HepG2 (cell line): ENCODE measurements at regions not wholly inside any gene's neighbourhood (a gene's known extent, or its start where the extent isn't known, plus 50 kb on each side); places are given as distances from the start of the nearest gene placed in this dataset.

ENCODE experiments used
- ASH2L ChIP-seq: fragments of 300-600, 200-600 bp; sonication (generic); IDR thresholded peaks from 2 replicates; pipeline ENCODE4 v1.7.0; 2017; ENCODE audit warnings: low read depth, mild to moderate bottlenecking, moderate library complexity, mixed read lengths, low read length; ENCODE audit not compliant: insufficient read length
- BORCS8-MEF2B ChIP-seq: sonication (generic); formaldehyde crosslinking; IDR thresholded peaks from 2 replicates; pipeline ENCODE4 v1.8.0; 2022; ENCODE audit warnings: mild to moderate bottlenecking, missing genetic modification reagents
- GZF1 ChIP-seq: sonication (generic); formaldehyde crosslinking; IDR thresholded peaks from 2 replicates; pipeline ENCODE4 v1.5.1; 2020; ENCODE audit warnings: mild to moderate bottlenecking, missing genetic modification reagents
- HDAC1 ChIP-seq: sonication (generic); formaldehyde crosslinking; IDR thresholded peaks from 2 replicates; pipeline ENCODE4 v1.5.1; 2020; ENCODE audit warnings: mild to moderate bottlenecking, missing genetic modification reagents
- KDM3A ChIP-seq: IDR thresholded peaks from 2 replicates; pipeline ENCODE4 v1.6.1; 2018; ENCODE audit warnings: low read depth, missing compliant biosample characterization
- RBFOX2 ChIP-seq: fragments of 200-400 bp; formaldehyde crosslinking; IDR thresholded peaks from 2 replicates; pipeline ENCODE4 v1.6.1; 2017; ENCODE audit warnings: low read depth, mild to moderate bottlenecking, low read length
- SP2 ChIP-seq: sonication (generic); formaldehyde crosslinking; IDR thresholded peaks from 2 replicates; pipeline ENCODE4 v1.5.1; 2020; ENCODE audit warnings: mild to moderate bottlenecking, missing genetic modification reagents
- TAF15 ChIP-seq: fragments of 200-400 bp; formaldehyde crosslinking; IDR thresholded peaks from one replicate; pipeline ENCODE4 v1.6.1; 2018; ENCODE audit warnings: mild to moderate bottlenecking, low read depth, low read length; ENCODE audit not compliant: poor library complexity, severe bottlenecking
- TCF12 ChIP-seq, 2 experiments: fragments of 450-650 bp in 1 of 2; sonication (generic) in 1 of 2; formaldehyde crosslinking in 1 of 2; IDR thresholded peaks; 2 replicates each; pipeline versions ENCODE4 v1.6.1 to v1.8.0; 2017 to 2022; ENCODE audit warnings: antibody characterized with exemption in 1 of 2, mild to moderate bottlenecking in 1 of 2, missing genetic modification reagents in 1 of 2, moderate library complexity in 1 of 2
- THYN1 ChIP-seq: sonication (generic); formaldehyde crosslinking; IDR thresholded peaks from 2 replicates; pipeline ENCODE4 v1.8.1; 2023; ENCODE audit warnings: low read depth, mild to moderate bottlenecking, moderate library complexity, missing genetic modification reagents, borderline replicate concordance
- TOE1 ChIP-seq: sonication (generic); formaldehyde crosslinking; IDR thresholded peaks from 2 replicates; pipeline ENCODE4 v1.4.0; 2020; ENCODE audit warnings: mild to moderate bottlenecking, missing genetic modification reagents
- ZEB1 ChIP-seq: IDR thresholded peaks from 2 replicates; pipeline ENCODE4 v1.6.1; 2012; ENCODE audit warnings: mild to moderate bottlenecking, low read depth, inconsistent platforms; ENCODE audit not compliant: insufficient replicate concordance
- ZFP36L1 ChIP-seq: sonication (generic); formaldehyde crosslinking; IDR thresholded peaks from 2 replicates; pipeline ENCODE4 v1.8.0; 2022; ENCODE audit warnings: mild to moderate bottlenecking, missing genetic modification reagents, moderate library complexity
- ZNF251 ChIP-seq: sonication (generic); formaldehyde crosslinking; IDR thresholded peaks from 2 replicates; pipeline ENCODE4 v1.9.0; 2021; ENCODE audit warnings: mild to moderate bottlenecking, missing genetic modification reagents
- ZNF331 ChIP-seq: sonication (generic); formaldehyde crosslinking; IDR thresholded peaks from 2 replicates; pipeline ENCODE4 v1.4.0; 2020; ENCODE audit warnings: missing genetic modification reagents
- ZNF616 ChIP-seq: sonication (generic); formaldehyde crosslinking; IDR thresholded peaks from 2 replicates; pipeline ENCODE4 v1.5.0; 2020; ENCODE audit warnings: low read depth, mild to moderate bottlenecking, missing genetic modification reagents
- ZNF709 ChIP-seq: sonication (generic); formaldehyde crosslinking; IDR thresholded peaks from 2 replicates; pipeline ENCODE4 v1.5.0; 2020; ENCODE audit warnings: mild to moderate bottlenecking, missing genetic modification reagents
- ZSCAN29 ChIP-seq: sonication (generic); formaldehyde crosslinking; conservative IDR thresholded peaks from 2 replicates; pipeline ENCODE4 v1.4.0; 2020; ENCODE audit warnings: mild to moderate bottlenecking, missing genetic modification reagents
- TF ChIP-seq, protein P1 (sequence below): sonication (generic); formaldehyde crosslinking; IDR thresholded peaks from 2 replicates; pipeline ENCODE4 v1.5.0; 2020; ENCODE audit warnings: missing genetic modification reagents, mild to moderate bottlenecking, borderline replicate concordance
- TF ChIP-seq, protein P2 (sequence below): sonication (generic); formaldehyde crosslinking; IDR thresholded peaks from 2 replicates; pipeline ENCODE4 v1.5.0; 2020; ENCODE audit warnings: mild to moderate bottlenecking, missing genetic modification reagents
- TF ChIP-seq, protein P3 (sequence below): sonication (generic); formaldehyde crosslinking; conservative IDR thresholded peaks from 2 replicates; pipeline ENCODE4 v1.4.0; 2020; ENCODE audit warnings: missing genetic modification reagents
- TF ChIP-seq, protein P4 (sequence below): sonication (generic); formaldehyde crosslinking; IDR thresholded peaks from 2 replicates; pipeline ENCODE4 v1.4.0; 2020; ENCODE audit warnings: missing genetic modification reagents

DNA sequence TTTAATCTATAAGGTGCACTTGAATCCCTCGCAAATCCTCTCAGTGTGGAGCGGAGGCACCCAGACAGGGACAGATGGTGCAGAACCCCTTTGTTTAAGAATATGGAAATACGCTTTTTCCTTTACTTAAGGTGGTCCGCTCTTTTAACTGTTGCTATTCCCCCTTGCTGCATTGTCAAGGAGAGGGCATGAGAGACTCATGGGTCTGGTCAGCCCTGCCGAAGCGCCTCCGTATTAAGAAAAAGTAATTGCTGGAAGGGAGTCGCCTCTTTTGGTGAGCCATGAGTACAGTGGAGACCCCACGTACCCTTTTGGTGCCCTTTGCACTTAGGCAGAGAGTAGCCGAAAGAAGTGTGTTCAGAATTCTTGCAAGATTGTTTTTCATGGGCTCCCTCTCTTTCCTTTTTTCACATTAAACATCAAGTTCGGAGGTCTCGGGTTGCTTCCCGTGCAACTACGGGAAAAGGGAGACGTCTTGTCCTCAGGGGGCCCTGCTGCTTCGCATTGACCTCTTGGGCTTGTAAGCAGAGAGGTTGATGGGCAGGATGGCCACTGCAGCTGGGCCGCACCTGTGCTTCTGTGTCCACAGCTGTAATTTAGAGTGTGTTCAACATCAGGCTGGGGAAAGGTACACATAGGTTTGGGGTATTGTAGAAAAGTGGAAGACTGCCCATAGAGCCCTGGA is 109.6 kb downstream of the SPRY1 start (continued):
- TF ChIP-seq, protein P1, sequence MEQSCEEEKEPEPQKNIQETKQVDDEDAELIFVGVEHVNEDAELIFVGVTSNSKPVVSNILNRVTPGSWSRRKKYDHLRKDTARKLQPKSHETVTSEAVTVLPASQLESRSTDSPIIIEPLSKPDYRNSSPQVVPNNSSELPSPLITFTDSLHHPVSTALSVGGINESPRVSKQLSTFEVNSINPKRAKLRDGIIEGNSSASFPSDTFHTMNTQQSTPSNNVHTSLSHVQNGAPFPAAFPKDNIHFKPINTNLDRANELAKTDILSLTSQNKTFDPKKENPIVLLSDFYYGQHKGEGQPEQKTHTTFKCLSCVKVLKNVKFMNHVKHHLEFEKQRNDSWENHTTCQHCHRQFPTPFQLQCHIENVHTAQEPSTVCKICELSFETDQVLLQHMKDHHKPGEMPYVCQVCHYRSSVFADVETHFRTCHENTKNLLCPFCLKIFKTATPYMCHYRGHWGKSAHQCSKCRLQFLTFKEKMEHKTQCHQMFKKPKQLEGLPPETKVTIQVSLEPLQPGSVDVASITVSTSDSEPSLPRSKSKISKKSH (CRISPR knock-in tag) = no peak
- TF ChIP-seq ZEB1 (peak; percentile 56), GZF1 (0 out of 2 replicates have a peak, but pooled peaks have one; percentile 2), BORCS8-MEF2B (CRISPR knock-in tag) (no peak), TOE1 (CRISPR knock-in tag) (no peak), ZFP36L1 (CRISPR knock-in tag) (no peak), ZNF616 (CRISPR knock-in tag) (no peak), SP2 (0 out of 2 replicates have a peak, but pooled peaks have one; percentile 5), TCF12 (IDR thresholded peaks at IDR 0.05) (no peak), TCF12 (CRISPR knock-in tag; IDR thresholded peaks at IDR 0.05) (no peak), ZSCAN29 (CRISPR knock-in tag) (no peak), ZNF331 (no peak; the same call in 1 of the 2 replicates), RBFOX2 (no peak), ZNF709 (CRISPR knock-in tag) (no peak), HDAC1 (CRISPR knock-in tag) (no peak), ASH2L (peak; percentile 40), KDM3A (peak; percentile 3; the same call in 1 of the 2 replicates), TAF15 (no peak), THYN1 (CRISPR knock-in tag) (0 out of 2 replicates have a peak, but pooled peaks have one; percentile 33), ZNF251 (no peak)
- TF ChIP-seq, protein P2, sequence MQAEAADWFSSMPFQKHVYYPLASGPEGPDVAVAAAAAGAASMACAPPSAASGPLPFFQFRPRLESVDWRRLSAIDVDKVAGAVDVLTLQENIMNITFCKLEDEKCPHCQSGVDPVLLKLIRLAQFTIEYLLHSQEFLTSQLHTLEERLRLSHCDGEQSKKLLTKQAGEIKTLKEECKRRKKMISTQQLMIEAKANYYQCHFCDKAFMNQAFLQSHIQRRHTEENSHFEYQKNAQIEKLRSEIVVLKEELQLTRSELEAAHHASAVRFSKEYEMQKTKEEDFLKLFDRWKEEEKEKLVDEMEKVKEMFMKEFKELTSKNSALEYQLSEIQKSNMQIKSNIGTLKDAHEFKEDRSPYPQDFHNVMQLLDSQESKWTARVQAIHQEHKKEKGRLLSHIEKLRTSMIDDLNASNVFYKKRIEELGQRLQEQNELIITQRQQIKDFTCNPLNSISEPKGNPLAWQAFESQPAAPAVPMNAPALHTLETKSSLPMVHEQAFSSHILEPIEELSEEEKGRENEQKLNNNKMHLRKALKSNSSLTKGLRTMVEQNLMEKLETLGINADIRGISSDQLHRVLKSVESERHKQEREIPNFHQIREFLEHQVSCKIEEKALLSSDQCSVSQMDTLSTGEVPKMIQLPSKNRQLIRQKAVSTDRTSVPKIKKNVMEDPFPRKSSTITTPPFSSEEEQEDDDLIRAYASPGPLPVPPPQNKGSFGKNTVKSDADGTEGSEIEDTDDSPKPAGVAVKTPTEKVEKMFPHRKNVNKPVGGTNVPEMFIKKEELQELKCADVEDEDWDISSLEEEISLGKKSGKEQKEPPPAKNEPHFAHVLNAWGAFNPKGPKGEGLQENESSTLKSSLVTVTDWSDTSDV (CRISPR knock-in tag) = no peak
- TF ChIP-seq, protein P3, sequence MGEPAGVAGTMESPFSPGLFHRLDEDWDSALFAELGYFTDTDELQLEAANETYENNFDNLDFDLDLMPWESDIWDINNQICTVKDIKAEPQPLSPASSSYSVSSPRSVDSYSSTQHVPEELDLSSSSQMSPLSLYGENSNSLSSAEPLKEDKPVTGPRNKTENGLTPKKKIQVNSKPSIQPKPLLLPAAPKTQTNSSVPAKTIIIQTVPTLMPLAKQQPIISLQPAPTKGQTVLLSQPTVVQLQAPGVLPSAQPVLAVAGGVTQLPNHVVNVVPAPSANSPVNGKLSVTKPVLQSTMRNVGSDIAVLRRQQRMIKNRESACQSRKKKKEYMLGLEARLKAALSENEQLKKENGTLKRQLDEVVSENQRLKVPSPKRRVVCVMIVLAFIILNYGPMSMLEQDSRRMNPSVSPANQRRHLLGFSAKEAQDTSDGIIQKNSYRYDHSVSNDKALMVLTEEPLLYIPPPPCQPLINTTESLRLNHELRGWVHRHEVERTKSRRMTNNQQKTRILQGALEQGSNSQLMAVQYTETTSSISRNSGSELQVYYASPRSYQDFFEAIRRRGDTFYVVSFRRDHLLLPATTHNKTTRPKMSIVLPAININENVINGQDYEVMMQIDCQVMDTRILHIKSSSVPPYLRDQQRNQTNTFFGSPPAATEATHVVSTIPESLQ (CRISPR knock-in tag) = 0 out of 2 replicates have a peak, but pooled peaks have one; percentile 9
- TF ChIP-seq, protein P4, sequence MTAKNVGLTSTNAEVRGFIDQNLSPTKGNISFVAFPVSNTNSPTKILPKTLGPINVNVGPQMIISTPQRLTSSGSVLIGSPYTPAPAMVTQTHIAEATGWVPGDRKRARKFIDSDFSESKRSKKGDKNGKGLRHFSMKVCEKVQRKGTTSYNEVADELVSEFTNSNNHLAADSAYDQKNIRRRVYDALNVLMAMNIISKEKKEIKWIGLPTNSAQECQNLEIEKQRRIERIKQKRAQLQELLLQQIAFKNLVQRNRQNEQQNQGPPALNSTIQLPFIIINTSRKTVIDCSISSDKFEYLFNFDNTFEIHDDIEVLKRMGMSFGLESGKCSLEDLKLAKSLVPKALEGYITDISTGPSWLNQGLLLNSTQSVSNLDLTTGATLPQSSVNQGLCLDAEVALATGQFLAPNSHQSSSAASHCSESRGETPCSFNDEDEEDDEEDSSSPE (CRISPR knock-in tag) = no peak
